ENCODE measurements at regions not wholly inside any gene's neighbourhood (a gene's known extent, or its start where the extent isn't known, plus 50 kb on each side); places are given as distances from the start of the nearest gene placed in this dataset.

- TF ChIP-seq XRCC5 (IDR thresholded peaks at IDR 0.05; ENCODE audit: low read depth, low read length) (no peak), FOXK1 (CRISPR knock-in tag; IDR thresholded peaks at IDR 0.05; ENCODE audit: borderline replicate concordance) (no peak), MTA1 (IDR thresholded peaks at IDR 0.05; ENCODE audit: borderline replicate concordance) (no peak), HMGN3 (IDR thresholded peaks at IDR 0.05; ENCODE audit: borderline replicate concordance, extremely low read depth, insufficient read length, low read depth, low read length) (no peak), ZNF384 (IDR thresholded peaks at IDR 0.05; ENCODE audit: low read depth, low read length) (no peak)
Observed at GRCh38 chr14:38430522-38430921, 174.6 kb upstream of the CLEC14A start (continued).

GRCh38 chr14:38425324-38425976 is 169.6 kb upstream of the CLEC14A start:
- no peak overlapping the region for H3K9ac ChIP-seq (ENCODE audit: insufficient read depth in 1 of 2, low read depth in 2 of 2, low read length in 2 of 2)
- H3K4me3 ChIP-seq = no peak overlapping the region
- H3K27ac ChIP-seq (ENCODE audit: extremely low read depth, low read depth, low read length) = no peak overlapping the region
- FAIRE-seq (no peak), ATAC-seq (no peak), DNase-seq (ENCODE audit: extremely low read depth in 1 of 4, low spot score in 3 of 4) (no peak)
- no peak overlapping the region for H3K4me2 ChIP-seq (ENCODE audit: insufficient read depth, low read length)
- in situ Hi-C loops (cut with MboI) = no loop called here
- H3K27me3 ChIP-seq (ENCODE audit: control insufficient read depth in 2 of 2, insufficient read depth in 2 of 2, low read length in 2 of 2) = no peaks in the 10 kb centered on the region
- intact Hi-C loops (cut with micrococcal nuclease) = no loop called here
- H2AFZ ChIP-seq (ENCODE audit: low read depth, low read length) = no peak overlapping the region
- no peaks in the 10 kb centered on the region for H3K4me1 ChIP-seq (replicated peaks in 1 of 2; ENCODE audit: control insufficient read depth in 2 of 2, insufficient read depth in 2 of 2, low read length in 2 of 2)
- CTCF ChIA-PET (ENCODE audit: low intra/inter-chr PET ratio) = no interaction called here
- WGBS (ENCODE audit: insufficient coverage, low coverage, missing lambda C conversion rate) = 0% methylated on average over 4 of the region's 5 CpGs
- no peaks in the 10 kb centered on the region for H3K36me3 ChIP-seq (ENCODE audit: control insufficient read depth, insufficient read depth, low read length)
- H3K9me3 ChIP-seq (replicated peaks; ENCODE audit: control insufficient read depth, insufficient read depth, low read depth, low read length) = no peaks in the 10 kb centered on the region
- H3K79me2 ChIP-seq (ENCODE audit: control insufficient read depth, insufficient read depth, low read length) = no peaks in the 10 kb centered on the region
- H4K20me1 ChIP-seq (replicated peaks; ENCODE audit: control insufficient read depth, insufficient read depth, low read length) = no peaks in the 10 kb centered on the region
- no TSS peak for BruUV-seq (replicated peaks)
- POLR2A ChIA-PET = no interaction called here
- H3K9me1 ChIP-seq (ENCODE audit: control insufficient read depth, insufficient read depth, low read length) = no peaks in the 10 kb centered on the region
- TF ChIP-seq SAFB (IDR thresholded peaks at IDR 0.05; ENCODE audit: borderline replicate concordance, low read depth, low read length) (no peak), ZNF707 (CRISPR knock-in tag; conservative IDR thresholded peaks at IDR 0.05) (no peak), PURB (CRISPR knock-in tag; IDR thresholded peaks at IDR 0.05; ENCODE audit: low read depth) (no peak), ZNF280B (CRISPR knock-in tag; IDR thresholded peaks at IDR 0.05) (no peak), BRCA1 (IDR thresholded peaks at IDR 0.05) (no peak), BRCA1 (CRISPR knock-in tag; IDR thresholded peaks at IDR 0.05) (no peak), TFAM (CRISPR knock-in tag; conservative IDR thresholded peaks at IDR 0.05) (no peak), PREB (CRISPR knock-in tag; IDR thresholded peaks at IDR 0.05) (no peak), NFYB (IDR thresholded peaks at IDR 0.05; ENCODE audit: extremely low read depth, insufficient read length) (no peak), LARP7 (IDR thresholded peaks at IDR 0.05) (no peak), GMEB1 (CRISPR knock-in tag; IDR thresholded peaks at IDR 0.05) (no peak), IFI16 (CRISPR knock-in tag; IDR thresholded peaks at IDR 0.05) (no peak), ARID2 (IDR thresholded peaks at IDR 0.05) (no peak), SMAD4 (CRISPR knock-in tag; conservative IDR thresholded peaks at IDR 0.05) (no peak), ZNF224 (CRISPR knock-in tag; IDR thresholded peaks at IDR 0.05) (no peak)
